ENCODE measurements at regions not wholly inside any gene's neighbourhood (a gene's known extent, or its start where the extent isn't known, plus 50 kb on each side); places are given as distances from the start of the nearest gene placed in this dataset.

DNA sequence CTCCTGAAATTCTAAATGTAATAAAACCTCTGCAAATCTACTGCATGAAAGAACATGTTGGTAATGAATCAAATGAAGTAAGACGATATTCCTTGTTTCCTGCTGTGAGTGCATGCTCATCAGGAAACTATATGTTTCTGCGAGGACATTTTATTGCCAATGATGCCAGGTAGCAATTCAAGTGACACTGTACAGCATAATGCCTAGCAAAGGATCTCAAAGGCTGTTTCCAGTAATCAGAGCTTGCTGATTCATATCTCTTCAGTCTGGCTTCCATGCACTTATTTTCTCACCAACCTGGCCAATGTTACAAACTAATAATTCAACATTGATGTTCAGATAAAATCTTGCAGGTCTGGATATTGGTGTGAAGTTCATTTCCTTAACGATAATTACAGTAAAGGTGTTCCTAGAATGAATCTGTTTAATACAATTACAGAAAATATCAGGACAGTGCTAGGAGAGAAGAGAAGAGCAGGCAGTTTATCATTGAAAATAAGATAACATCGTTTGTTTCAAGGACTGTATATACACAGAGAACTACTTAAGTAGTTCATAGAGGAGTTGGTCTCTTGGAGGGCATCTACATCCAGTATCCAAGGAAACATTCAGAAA is 568.5 kb upstream of the SOX11 start:
- no peak overlapping the region for H3K9ac ChIP-seq (ENCODE audit: low read length)
- H3K36me3 ChIP-seq (replicated peaks; ENCODE audit: low read depth, low read length), result no peaks in the 10 kb centered on the region
- no peaks in the 10 kb centered on the region for H3K4me1 ChIP-seq (ENCODE audit: low read length)
- H3K79me2 ChIP-seq (ENCODE audit: low read length), result no peaks in the 10 kb centered on the region
- TF ChIP-seq, protein P1, sequence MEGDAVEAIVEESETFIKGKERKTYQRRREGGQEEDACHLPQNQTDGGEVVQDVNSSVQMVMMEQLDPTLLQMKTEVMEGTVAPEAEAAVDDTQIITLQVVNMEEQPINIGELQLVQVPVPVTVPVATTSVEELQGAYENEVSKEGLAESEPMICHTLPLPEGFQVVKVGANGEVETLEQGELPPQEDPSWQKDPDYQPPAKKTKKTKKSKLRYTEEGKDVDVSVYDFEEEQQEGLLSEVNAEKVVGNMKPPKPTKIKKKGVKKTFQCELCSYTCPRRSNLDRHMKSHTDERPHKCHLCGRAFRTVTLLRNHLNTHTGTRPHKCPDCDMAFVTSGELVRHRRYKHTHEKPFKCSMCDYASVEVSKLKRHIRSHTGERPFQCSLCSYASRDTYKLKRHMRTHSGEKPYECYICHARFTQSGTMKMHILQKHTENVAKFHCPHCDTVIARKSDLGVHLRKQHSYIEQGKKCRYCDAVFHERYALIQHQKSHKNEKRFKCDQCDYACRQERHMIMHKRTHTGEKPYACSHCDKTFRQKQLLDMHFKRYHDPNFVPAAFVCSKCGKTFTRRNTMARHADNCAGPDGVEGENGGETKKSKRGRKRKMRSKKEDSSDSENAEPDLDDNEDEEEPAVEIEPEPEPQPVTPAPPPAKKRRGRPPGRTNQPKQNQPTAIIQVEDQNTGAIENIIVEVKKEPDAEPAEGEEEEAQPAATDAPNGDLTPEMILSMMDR (IDR thresholded peaks at IDR 0.05; ENCODE audit: low read depth, low read length), result no peak
- no peak for TF ChIP-seq EZH2phosphoT487 (IDR thresholded peaks at IDR 0.05; ENCODE audit: low read depth)
- H3K4me2 ChIP-seq (ENCODE audit: low read length), result no peak overlapping the region
- H4K20me1 ChIP-seq (ENCODE audit: insufficient read depth, low read length), result no peaks in the 10 kb centered on the region
- H2AFZ ChIP-seq (ENCODE audit: low read depth, low read length), result no peak overlapping the region
- H3K27ac ChIP-seq (ENCODE audit: low read length), result no peak overlapping the region
- H3K27me3 ChIP-seq (ENCODE audit: low read depth, low read length), result no peaks in the 10 kb centered on the region
- no peaks in the 10 kb centered on the region for H3K9me3 ChIP-seq (ENCODE audit: insufficient read depth, low read length)
- no peak overlapping the region for H3K4me3 ChIP-seq (ENCODE audit: low read length)

DNA sequence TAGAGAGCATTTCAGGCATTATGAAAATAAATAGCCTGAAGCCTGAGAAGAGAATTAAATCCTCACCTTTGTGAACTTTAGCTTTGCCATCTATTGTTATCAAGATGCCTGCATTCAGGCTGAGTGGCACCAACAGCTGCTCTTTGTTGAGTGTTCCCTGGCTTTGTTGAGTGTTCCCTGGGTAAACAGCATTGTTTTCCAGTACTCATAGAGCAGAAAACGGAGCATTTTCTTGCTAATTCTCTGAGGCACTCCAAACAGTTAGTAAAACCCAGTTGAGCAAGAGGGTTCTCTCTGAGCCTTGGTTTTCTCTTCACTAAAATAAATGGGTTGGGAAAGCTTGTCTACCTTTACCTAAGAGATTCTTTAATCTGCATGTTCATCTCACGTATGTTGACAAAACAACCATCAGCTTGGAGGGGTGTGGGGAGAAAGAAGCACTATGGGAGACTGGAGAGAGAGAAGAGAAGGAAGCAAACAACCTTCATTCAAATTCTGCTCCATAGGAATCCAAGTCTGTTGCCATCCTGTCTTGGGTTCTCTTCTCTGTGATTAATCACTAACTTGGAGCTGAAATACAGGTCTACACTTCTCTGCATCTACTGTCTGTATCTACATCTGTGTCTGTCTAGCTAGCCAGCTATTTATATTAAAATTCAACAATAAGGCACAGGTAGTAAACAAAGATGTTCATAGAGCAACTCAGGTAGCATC is 567.0 kb upstream of the SOX11 start:
- no peaks in the 10 kb centered on the region for H4K20me1 ChIP-seq (ENCODE audit: insufficient read depth, low read length)
- H3K4me1 ChIP-seq (ENCODE audit: low read length), result no peaks in the 10 kb centered on the region
- no peak overlapping the region for H2AFZ ChIP-seq (ENCODE audit: low read depth, low read length)
- no peaks in the 10 kb centered on the region for H3K9me3 ChIP-seq (ENCODE audit: insufficient read depth, low read length)
- H3K36me3 ChIP-seq (replicated peaks; ENCODE audit: low read depth, low read length), result no peaks in the 10 kb centered on the region
- no peak overlapping the region for H3K4me3 ChIP-seq (ENCODE audit: low read length)
- H3K4me2 ChIP-seq (ENCODE audit: low read length), result no peak overlapping the region
- no peak for TF ChIP-seq EZH2phosphoT487 (IDR thresholded peaks at IDR 0.05; ENCODE audit: low read depth)
- TF ChIP-seq, protein P1 (IDR thresholded peaks at IDR 0.05; ENCODE audit: low read depth, low read length), result no peak
- H3K79me2 ChIP-seq (ENCODE audit: low read length), result no peaks in the 10 kb centered on the region
- no peaks in the 10 kb centered on the region for H3K27me3 ChIP-seq (ENCODE audit: low read depth, low read length)
- no peak overlapping the region for H3K9ac ChIP-seq (ENCODE audit: low read length)
- no peak overlapping the region for H3K27ac ChIP-seq (ENCODE audit: low read length)

DNA sequence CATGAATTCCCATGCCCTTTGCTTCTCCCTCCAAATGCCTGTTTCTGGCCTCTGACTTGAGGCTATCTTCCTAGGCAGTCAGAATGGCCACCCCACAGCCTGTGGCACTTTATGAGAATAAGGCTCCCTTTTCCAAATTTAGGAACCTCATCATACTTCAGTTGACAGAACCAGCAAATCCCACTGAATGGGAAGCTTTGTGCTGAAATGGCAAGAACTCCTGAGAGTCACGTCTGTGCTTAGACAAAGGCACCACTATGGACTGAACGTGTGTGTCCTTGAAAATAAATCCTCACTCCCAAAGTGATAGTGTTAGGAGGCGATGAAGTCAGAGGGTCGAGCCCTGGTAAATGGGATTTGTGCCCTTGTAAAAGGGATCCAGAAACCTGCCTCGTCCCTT is 559.9 kb upstream of the SOX11 start:
- Histone ChIP-seq H3K4me1 (ENCODE audit: low read length) (no peaks in the 10 kb centered on the region), H3K4me3 (ENCODE audit: low read length) (no peak overlapping the region), H3K36me3 (replicated peaks; ENCODE audit: low read depth, low read length) (no peaks in the 10 kb centered on the region), H2AFZ (ENCODE audit: low read depth, low read length) (no peak overlapping the region), H4K20me1 (ENCODE audit: insufficient read depth, low read length) (no peaks in the 10 kb centered on the region), H3K27me3 (ENCODE audit: low read depth, low read length) (no peaks in the 10 kb centered on the region), H3K27ac (ENCODE audit: low read length) (no peak overlapping the region), H3K79me2 (ENCODE audit: low read length) (no peaks in the 10 kb centered on the region), H3K4me2 (ENCODE audit: low read length) (no peak overlapping the region), H3K9me3 (ENCODE audit: insufficient read depth, low read length) (no peaks in the 10 kb centered on the region), H3K9ac (ENCODE audit: low read length) (no peak overlapping the region)
- TF ChIP-seq, protein P1 (IDR thresholded peaks at IDR 0.05; ENCODE audit: low read depth, low read length), result no peak
- no peak for TF ChIP-seq EZH2phosphoT487 (IDR thresholded peaks at IDR 0.05; ENCODE audit: low read depth)

DNA sequence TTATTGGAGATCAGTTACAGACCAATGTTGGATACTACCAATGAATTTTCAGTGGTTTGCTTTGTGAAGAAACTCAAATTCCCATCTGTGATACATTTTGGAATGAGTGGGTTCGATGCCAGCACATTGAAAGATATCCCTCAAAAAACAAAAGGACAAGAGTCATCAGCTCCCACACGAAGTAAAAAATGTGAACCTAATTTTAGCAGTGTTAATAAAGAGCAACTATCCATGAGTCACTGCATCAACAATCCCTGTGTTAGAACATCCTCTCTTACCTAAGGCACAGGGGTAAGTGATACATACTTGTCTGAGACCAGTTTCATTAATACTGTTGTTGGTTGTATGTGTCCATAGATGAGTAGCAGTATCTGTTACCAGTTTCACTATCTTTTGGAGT is 551.8 kb upstream of the SOX11 start:
- Histone ChIP-seq H3K79me2 (ENCODE audit: low read length) (no peaks in the 10 kb centered on the region), H3K9me3 (ENCODE audit: insufficient read depth, low read length) (no peaks in the 10 kb centered on the region), H3K36me3 (replicated peaks; ENCODE audit: low read depth, low read length) (no peaks in the 10 kb centered on the region), H3K4me2 (ENCODE audit: low read length) (no peak overlapping the region), H3K4me3 (ENCODE audit: low read length) (no peak overlapping the region), H3K27ac (ENCODE audit: low read length) (no peak overlapping the region), H3K4me1 (ENCODE audit: low read length) (no peaks in the 10 kb centered on the region), H3K9ac (ENCODE audit: low read length) (no peak overlapping the region), H3K27me3 (ENCODE audit: low read depth, low read length) (no peaks in the 10 kb centered on the region), H2AFZ (ENCODE audit: low read depth, low read length) (no peak overlapping the region), H4K20me1 (ENCODE audit: insufficient read depth, low read length) (no peaks in the 10 kb centered on the region)
- TF ChIP-seq, protein P1 (IDR thresholded peaks at IDR 0.05; ENCODE audit: low read depth, low read length), result no peak
- TF ChIP-seq EZH2phosphoT487 (IDR thresholded peaks at IDR 0.05; ENCODE audit: low read depth), result no peak

All from OCI-LY3 (cell line).